ENCODE measurements at regions not wholly inside any gene's neighbourhood (a gene's known extent, or its start where the extent isn't known, plus 50 kb on each side); places are given as distances from the start of the nearest gene placed in this dataset.

- DNase-seq (ENCODE audit: low spot score), result no peak
Observed at GRCh38 chr3:117762621-117763037, 1053.0 kb downstream of the TUSC7 start.

GRCh38 chr3:117763561-117763960 is 1054.0 kb downstream of the TUSC7 start:
- no peak for DNase-seq (ENCODE audit: low spot score)

DNA sequence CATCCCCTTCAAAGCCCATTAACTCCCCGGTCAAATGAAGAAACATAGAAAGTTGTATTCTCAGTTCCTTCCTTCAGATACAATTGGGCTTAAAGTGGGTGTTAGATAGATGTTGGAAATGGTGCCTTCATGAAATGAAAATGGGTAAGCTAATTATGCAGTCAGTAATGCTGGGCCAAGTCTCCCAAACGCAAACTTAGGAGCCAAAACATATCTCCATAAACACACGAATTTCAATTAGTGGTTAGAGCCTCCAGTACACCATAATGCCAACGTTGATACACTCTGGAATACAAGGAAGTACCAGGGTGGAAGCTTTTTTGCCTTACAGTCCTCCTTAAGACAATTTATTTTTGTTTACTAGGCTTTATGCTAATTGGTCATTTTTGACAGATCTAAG is 1059.0 kb downstream of the TUSC7 start:
- DNase-seq (ENCODE audit: low spot score), result no peak

GRCh38 chr3:117774130-117774529 is 1064.6 kb downstream of the TUSC7 start:
- no peak for DNase-seq (ENCODE audit: low spot score)

DNA sequence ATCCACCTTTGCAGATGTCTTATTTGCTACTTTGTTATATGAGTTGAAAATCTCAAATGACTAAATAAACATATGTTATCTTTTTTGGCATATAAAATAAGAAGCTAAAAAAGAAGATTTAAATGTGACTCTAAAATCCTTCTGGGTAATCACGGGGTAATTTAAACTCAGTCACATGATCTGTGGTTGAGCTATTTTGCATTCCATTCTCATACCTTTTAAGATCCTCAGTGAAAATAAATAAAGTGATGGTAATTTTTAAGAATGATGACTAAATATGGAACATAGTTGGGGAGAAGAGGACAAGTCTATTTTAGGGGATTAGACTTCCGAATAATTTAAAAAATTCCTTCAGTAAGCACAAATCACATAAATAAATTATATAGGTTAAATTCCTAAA is 1076.8 kb downstream of the TUSC7 start:
- DNase-seq (ENCODE audit: low spot score), result no peak

- peak; percentile 70 for DNase-seq (ENCODE audit: low spot score)
Observed at GRCh38 chr3:117788061-117788460, 1078.5 kb downstream of the TUSC7 start.

GRCh38 chr3:117788506-117788905 is 1078.9 kb downstream of the TUSC7 start:
- no peak for DNase-seq (ENCODE audit: low spot score)

DNA sequence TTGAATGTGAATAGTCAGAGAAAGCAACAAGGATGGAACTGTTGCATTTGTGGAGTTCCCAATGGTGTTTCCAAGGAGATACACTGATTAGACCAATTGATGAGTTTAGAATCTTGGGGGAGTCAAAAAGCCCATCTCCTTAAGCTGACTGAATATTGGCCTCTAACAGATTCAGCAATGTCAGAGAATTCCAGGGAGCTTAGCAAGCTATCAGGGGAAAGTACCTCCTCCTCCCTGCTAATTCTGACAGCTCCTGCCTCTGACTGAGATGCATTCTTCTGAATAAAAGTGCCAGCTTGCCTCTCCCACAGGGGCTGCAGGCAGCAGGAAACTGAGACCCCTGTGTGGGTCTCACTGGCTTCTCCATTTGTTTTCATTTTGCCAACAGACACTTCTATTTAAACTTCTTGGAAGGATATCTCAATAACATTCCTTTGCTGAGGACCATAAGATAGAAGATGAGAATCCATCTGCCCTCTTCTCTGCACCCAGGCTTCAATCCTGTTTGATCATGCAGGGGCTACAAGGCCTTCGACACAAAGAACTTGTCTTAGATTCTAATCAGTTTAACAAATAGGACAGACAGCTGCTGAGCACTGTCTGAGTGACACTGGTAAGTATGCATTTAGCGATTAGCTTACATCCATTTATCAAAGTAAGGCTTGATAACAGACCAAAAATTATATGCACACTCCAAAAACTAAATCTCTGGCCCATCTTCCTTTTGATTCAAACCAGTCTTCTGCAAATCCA is 1080.8 kb downstream of the TUSC7 start:
- DNase-seq (ENCODE audit: low spot score), result no peak

GRCh38 chr3:117793622-117794265 is 1084.2 kb downstream of the TUSC7 start:
- DNase-seq (ENCODE audit: low spot score), result no peak

DNA sequence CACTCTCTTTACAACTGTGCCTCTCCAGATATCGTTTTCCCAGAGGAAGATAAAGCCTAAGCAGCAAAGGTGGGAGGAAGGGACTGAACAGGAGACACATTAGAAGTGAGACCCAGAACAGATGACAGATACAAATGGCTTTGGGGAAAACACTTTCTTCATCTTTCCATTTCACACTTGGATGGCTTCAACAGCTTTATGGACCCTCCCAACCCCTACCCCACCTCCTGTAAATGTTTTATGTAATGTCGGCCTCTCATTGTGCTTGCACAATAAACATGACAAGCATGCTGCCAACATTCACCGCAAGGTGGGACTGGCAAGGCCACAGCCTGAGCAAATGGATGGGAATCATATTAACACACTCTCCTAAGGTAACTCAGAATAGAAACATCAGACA is 1088.6 kb downstream of the TUSC7 start:
- DNase-seq (ENCODE audit: low spot score), result no peak

GRCh38 chr3:117798687-117799386 is 1089.3 kb downstream of the TUSC7 start:
- DNase-seq (ENCODE audit: low spot score), result no peak

- DNase-seq (ENCODE audit: low spot score), result no peak
Observed at GRCh38 chr3:117799387-117799735, 1089.8 kb downstream of the TUSC7 start.

GRCh38 chr3:117801912-117802239 is 1092.3 kb downstream of the TUSC7 start:
- DNase-seq (ENCODE audit: low spot score), result no peak

DNA sequence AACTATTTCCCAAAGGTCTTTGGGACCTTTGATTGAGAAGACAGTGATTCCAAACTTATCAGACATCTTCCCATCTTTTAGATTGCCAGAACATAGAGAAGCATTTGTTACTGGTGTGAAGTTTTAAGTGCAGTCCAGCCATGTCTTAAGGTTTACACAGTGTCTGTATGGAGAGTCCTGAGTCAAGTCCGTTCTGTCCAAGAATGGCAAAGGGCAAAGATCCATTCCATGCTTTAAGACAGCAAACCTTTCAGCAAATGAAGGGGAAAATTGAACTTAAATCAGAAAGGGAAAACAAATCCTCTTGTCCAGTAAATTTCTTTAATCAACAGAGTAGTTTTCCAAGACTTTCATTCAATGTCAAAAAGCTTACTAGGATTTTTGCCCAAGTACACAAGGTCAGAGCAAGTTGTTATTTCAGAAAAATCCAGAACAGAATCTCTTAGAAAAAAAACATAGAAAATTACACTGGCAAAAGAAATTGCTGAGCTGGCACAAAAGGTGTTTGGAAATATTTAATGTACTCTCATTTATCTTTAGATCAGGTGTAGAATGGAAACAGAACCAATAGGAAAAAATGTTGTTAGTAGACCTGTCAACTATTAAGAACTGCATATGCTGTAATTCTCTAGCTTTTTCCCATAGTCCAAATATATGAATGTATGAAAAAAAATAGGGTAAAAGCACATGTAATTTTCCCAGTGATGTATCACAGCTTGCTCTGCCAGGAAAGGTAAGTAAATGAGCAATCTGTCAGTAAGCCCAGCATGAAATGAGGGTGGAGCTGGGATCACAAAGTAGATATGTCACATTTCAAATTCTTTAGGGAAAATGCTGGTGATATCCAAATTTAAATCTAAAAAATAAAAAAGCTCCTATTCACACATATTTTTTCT is 1099.9 kb downstream of the TUSC7 start:
- no peak for DNase-seq (ENCODE audit: low spot score)

DNA sequence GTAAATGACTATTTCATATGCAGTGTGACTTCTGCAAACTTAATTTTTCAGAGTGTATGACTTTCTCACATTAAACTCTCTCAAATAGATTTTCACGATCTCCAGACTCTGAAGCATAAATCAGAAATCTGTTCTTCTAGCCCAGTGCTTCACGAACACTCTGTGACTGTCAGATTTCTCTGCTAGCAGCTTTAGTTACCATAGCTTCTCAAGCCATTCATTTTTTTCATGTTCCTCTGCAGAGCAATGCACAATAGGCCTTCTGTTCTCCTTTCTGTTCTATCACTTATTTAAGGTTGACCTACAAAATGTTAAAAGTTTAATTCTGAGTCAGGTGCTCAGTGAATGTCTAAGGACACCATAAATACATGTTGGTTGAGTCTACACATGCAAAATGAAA is 1102.2 kb downstream of the TUSC7 start:
- DNase-seq (ENCODE audit: low spot score), result no peak

GRCh38 chr3:117814975-117815374 is 1105.4 kb downstream of the TUSC7 start:
- DNase-seq (ENCODE audit: low spot score), result no peak

GRCh38 chr3:117817103-117817502 is 1107.5 kb downstream of the TUSC7 start:
- no peak for DNase-seq (ENCODE audit: low spot score)

GRCh38 chr3:117818592-117818991 is 1109.0 kb downstream of the TUSC7 start:
- no peak for DNase-seq (ENCODE audit: low spot score)

DNA sequence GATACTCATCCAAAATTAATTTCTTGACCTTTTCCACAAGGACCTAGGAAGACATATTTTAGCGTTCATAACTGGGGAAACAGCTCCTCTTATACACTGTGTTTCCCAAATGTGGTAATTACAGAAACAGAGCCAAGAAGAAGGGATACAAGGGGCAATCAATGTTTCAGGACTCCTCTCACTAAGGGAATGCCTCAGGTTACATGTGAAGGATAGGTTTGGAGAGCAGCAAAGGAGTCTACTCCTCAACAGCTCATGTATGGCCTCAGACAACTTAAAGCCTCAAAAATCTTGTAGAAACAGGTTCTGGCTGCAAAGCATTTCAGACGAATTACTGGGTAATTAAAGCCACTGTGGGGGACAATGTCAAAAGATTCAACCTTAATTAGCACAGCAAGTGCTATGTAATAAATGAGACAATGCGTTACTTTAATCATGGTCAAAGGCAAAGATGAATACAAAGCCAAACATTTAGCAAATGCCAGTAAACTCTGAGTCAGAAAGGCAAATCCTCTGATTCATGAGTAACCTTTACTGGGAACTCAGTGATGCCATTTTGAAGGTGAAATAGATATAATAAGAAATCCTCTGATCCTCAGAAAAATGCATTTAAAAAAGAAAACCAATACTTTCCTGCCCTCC is 1111.2 kb downstream of the TUSC7 start:
- peak; percentile 7 for DNase-seq (ENCODE audit: low spot score)

GRCh38 chr3:117822416-117822815 is 1112.8 kb downstream of the TUSC7 start:
- no peak for DNase-seq (ENCODE audit: low spot score)

- DNase-seq (ENCODE audit: low spot score), result no peak
Observed at GRCh38 chr3:117836296-117836695, 1126.7 kb downstream of the TUSC7 start.

GRCh38 chr3:117837391-117837790 is 1127.8 kb downstream of the TUSC7 start:
- DNase-seq (ENCODE audit: low spot score), result no peak
